ENCODE measurements at regions not wholly inside any gene's neighbourhood (a gene's known extent, or its start where the extent isn't known, plus 50 kb on each side); places are given as distances from the start of the nearest gene placed in this dataset.

DNA sequence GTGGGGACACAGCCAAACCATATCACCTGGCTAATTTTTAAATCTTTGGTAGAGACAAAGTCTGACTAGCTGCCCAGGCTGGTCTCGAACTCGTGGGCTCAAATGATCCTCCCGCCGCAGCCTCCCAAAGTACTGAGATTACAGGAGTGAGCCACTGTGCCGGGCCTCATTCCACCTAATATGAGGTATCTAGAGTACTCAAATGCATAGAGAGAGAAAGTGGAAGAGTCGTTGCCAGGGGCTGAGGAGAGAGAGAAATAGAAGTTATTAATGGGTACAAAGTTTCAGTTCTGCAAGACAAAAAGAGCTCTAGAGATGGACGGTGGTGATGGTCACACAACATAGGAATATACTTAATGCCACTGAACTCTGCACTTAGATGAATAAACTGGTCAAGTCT is 119.6 kb downstream of the TOMM20 start:
- TF ChIP-seq, protein P1, sequence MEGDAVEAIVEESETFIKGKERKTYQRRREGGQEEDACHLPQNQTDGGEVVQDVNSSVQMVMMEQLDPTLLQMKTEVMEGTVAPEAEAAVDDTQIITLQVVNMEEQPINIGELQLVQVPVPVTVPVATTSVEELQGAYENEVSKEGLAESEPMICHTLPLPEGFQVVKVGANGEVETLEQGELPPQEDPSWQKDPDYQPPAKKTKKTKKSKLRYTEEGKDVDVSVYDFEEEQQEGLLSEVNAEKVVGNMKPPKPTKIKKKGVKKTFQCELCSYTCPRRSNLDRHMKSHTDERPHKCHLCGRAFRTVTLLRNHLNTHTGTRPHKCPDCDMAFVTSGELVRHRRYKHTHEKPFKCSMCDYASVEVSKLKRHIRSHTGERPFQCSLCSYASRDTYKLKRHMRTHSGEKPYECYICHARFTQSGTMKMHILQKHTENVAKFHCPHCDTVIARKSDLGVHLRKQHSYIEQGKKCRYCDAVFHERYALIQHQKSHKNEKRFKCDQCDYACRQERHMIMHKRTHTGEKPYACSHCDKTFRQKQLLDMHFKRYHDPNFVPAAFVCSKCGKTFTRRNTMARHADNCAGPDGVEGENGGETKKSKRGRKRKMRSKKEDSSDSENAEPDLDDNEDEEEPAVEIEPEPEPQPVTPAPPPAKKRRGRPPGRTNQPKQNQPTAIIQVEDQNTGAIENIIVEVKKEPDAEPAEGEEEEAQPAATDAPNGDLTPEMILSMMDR (conservative IDR thresholded peaks at IDR 0.05; ENCODE audit: low read depth, low read length), result no peak
- TF ChIP-seq EZH2 (IDR thresholded peaks at IDR 0.05; ENCODE audit: borderline replicate concordance, low read depth, low read length, poor library complexity, severe bottlenecking), result no peak
